HUES48 (cell line): ENCODE measurements at regions not wholly inside any gene's neighbourhood (a gene's known extent, or its start where the extent isn't known, plus 50 kb on each side); places are given as distances from the start of the nearest gene placed in this dataset.

ENCODE experiments used
- H3K27ac ChIP-seq: one replicate; pipeline ENCODE4 v1.7.0; 2013; ENCODE audit warnings: low read depth, low read length, inconsistent platforms
- H3K27me3 ChIP-seq: 2 replicates; pipeline ENCODE4 v1.6.1; 2013; ENCODE audit warnings: mild to moderate bottlenecking, low read length; ENCODE audit not compliant: control insufficient read depth, insufficient read depth
- H3K36me3 ChIP-seq: 2 replicates; pipeline ENCODE4 v1.6.1; 2013; ENCODE audit warnings: low read length; ENCODE audit not compliant: control insufficient read depth, insufficient read depth
- H3K4me1 ChIP-seq: 2 replicates; pipeline ENCODE4 v1.6.1; 2013; ENCODE audit warnings: mild to moderate bottlenecking, low read length; ENCODE audit not compliant: control insufficient read depth, insufficient read depth
- H3K4me3 ChIP-seq: 2 replicates; pipeline ENCODE4 v1.5.1; 2013; ENCODE audit warnings: mild to moderate bottlenecking, low read depth, low read length
- H3K9ac ChIP-seq: 2 replicates; pipeline ENCODE4 v1.6.1; 2013; ENCODE audit warnings: mild to moderate bottlenecking, low read depth, low read length, moderate library complexity
- H3K9me3 ChIP-seq: 2 replicates; pipeline ENCODE4 v1.6.1; 2013; ENCODE audit warnings: low read length; ENCODE audit not compliant: control insufficient read depth, insufficient read depth

DNA sequence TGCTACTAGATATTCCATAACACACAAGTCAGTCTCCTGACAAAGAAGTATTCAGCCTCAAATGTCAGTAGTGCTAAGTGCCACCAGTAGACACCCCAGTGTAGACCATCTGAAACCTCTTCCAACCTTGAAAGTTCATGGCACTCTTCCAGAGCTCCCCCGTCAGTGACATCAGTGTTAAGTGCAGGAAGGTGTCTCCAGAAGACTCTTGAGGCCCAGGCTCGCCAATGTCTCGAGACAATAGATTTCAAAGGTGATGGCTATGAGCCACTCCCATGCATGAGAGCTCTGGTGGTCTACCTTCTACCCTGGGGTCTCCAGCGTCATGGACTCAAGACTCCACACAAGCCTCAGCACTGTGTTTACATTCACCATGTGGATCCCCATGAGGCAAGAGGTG lies 183.8 kb downstream of the SMAD2 start:
- H3K4me1 ChIP-seq = peaks cover 3% of the 10 kb centered on the region; the same call in 1 of the 2 replicates

DNA sequence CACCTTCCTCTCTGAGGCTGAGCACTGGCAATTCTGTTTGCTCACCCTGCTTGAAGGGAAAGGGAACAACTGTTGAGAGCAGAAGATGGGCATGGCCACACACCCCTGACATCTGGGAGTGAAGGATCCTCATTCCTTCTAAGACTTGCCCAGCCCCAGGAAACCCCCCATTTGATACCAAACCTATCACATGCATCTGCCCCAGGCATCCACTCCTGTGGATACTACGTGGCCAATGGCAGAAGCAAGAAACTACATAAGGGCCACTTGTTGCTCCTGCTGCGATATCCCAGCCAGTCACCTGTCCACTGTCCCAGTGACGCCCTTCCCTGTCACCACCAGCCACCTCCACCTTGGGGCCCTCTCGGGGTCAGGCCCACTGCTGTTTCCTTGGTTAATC lies 185.2 kb downstream of the SMAD2 start:
- Histone ChIP-seq H3K9ac (no peak overlapping the region), H3K9me3 (no peaks in the 10 kb centered on the region), H3K36me3 (no peaks in the 10 kb centered on the region), H3K27me3 (peaks cover 14% of the 10 kb centered on the region), H3K27ac (no peak overlapping the region), H3K4me3 (no peak overlapping the region), H3K4me1 (peaks cover 6% of the 10 kb centered on the region; the same call in 1 of the 2 replicates)

More for the DNA sequence above, 183.8 kb downstream of the SMAD2 start:
- no peak overlapping the region for H3K9ac ChIP-seq
- H3K27ac ChIP-seq = no peak overlapping the region
- H3K4me3 ChIP-seq = no peak overlapping the region
- no peaks in the 10 kb centered on the region for H3K36me3 ChIP-seq
- H3K27me3 ChIP-seq = peaks cover 14% of the 10 kb centered on the region
- H3K9me3 ChIP-seq = no peaks in the 10 kb centered on the region

- H3K27me3 ChIP-seq = no peaks in the 10 kb centered on the region
- no peaks in the 10 kb centered on the region for H3K9me3 ChIP-seq
- peaks cover 6% of the 10 kb centered on the region; the same call in 1 of the 2 replicates for H3K4me1 ChIP-seq
- no peak overlapping the region for H3K27ac ChIP-seq
- H3K4me3 ChIP-seq = no peak overlapping the region
- H3K36me3 ChIP-seq = no peaks in the 10 kb centered on the region
- H3K9ac ChIP-seq = no peak overlapping the region
Observed at GRCh38 chr18:47737956-47738355, 192.5 kb downstream of the SMAD2 start.

DNA sequence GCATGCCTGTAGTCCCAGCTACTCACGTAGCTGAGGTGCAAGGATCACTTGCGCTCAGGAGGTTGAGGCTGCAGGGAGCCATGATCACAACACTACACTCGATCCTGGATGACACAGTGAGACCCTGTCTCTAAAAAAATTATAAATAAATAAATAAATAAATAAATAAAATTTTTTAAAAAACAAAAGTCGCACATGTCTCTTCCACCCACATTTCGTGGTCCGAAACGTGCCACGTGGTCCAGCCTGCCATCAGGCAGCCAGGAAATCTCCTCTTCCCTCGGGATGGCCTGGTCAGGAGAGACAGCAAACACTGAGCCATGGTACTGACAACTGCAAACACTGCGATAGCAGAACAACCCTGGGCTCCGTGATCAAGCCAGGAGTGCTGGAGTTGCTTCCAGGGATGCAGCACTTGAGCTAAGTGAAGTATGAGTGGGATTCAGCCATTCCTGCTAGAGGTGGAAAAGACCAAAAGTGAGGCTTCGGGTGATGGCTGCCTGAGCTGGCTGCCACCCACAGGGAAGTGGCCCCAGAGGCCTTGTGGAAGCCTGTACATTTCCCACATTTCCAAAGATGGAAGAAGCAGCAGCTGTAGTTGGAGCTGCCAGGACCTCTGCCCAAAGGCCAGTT lies 193.1 kb downstream of the SMAD2 start:
- H3K27ac ChIP-seq = no peak overlapping the region
- no peaks in the 10 kb centered on the region for H3K27me3 ChIP-seq
- peaks cover 6% of the 10 kb centered on the region; the same call in 1 of the 2 replicates for H3K4me1 ChIP-seq
- no peaks in the 10 kb centered on the region for H3K9me3 ChIP-seq
- H3K36me3 ChIP-seq = no peaks in the 10 kb centered on the region
- no peak overlapping the region for H3K4me3 ChIP-seq
- no peak overlapping the region for H3K9ac ChIP-seq

DNA sequence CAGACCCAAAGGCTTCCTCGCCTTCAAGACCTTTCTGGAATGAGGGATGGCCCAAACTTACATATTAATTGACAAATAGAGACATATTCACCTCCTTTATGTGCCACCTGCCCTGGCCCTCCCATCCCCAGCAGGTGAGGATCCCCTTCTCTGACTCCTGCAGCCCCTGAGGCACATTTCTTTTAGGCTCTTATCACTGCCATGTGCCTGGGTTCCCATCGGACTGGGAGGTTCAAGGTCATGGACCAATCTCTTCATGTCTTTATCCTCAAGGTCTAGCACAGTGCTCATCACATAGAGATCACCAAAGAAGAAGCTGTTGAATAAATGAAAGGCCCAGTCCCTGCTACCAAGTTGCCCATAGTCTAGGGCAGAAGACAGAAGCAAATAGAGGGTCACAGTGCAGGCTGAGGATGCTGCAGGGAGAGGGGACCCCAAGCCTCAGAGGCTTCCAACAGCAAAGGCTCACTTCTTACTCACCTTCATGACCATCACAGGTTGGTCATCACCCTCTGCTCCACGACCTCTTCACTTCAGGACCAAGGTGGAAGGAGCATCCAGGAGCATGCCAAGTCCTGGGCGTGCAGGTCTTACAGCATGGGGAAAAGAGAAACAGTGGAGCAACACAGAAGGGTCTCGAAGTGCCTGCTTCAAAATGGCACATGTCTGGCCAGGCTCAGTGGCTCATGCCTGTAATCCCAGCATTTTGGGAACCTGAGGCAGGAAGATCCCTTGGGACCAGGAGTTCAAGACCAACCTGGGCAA lies 193.9 kb downstream of the SMAD2 start:
- Histone ChIP-seq H3K4me3 (no peak overlapping the region), H3K36me3 (no peaks in the 10 kb centered on the region), H3K27ac (no peak overlapping the region), H3K4me1 (peaks cover 3% of the 10 kb centered on the region; the same call in 1 of the 2 replicates), H3K9ac (no peak overlapping the region), H3K27me3 (no peaks in the 10 kb centered on the region), H3K9me3 (no peaks in the 10 kb centered on the region)

- H3K4me3 ChIP-seq = no peak overlapping the region
- no peaks in the 10 kb centered on the region for H3K27me3 ChIP-seq
- H3K36me3 ChIP-seq = no peaks in the 10 kb centered on the region
- no peaks in the 10 kb centered on the region for H3K4me1 ChIP-seq
- H3K27ac ChIP-seq = no peak overlapping the region
- H3K9ac ChIP-seq = no peak overlapping the region
- H3K9me3 ChIP-seq = no peaks in the 10 kb centered on the region
Observed at GRCh38 chr18:47735041-47735702, 195.3 kb downstream of the SMAD2 start.

DNA sequence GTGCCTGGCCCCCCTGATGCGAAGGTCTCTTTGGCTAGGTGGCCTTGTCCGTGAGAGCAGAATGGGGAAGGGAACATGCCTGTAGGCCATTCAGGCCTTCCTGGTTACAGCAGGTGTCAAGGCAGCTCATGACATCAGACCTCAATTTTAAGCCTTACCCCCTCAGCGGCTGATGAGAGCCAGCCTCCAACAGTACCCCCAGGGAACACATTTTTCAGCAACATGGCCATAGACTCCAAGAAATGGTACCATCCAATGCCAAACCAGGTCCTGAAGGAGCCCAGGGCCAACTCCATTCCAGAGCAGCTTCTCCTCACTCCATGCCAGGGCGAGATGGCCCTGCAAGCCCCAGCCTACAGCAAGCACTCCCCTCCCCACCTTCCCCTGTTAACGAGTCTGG lies 199.2 kb downstream of the SMAD2 start:
- no peak overlapping the region for H3K9ac ChIP-seq
- H3K36me3 ChIP-seq = no peaks in the 10 kb centered on the region
- H3K9me3 ChIP-seq = no peaks in the 10 kb centered on the region
- no peaks in the 10 kb centered on the region for H3K4me1 ChIP-seq
- H3K27me3 ChIP-seq = no peaks in the 10 kb centered on the region
- H3K27ac ChIP-seq = no peak overlapping the region
- H3K4me3 ChIP-seq = no peak overlapping the region

- H3K27ac ChIP-seq = no peak overlapping the region
- no peak overlapping the region for H3K4me3 ChIP-seq
- H3K9ac ChIP-seq = no peak overlapping the region
- no peaks in the 10 kb centered on the region for H3K9me3 ChIP-seq
- H3K36me3 ChIP-seq = no peaks in the 10 kb centered on the region
- no peaks in the 10 kb centered on the region for H3K4me1 ChIP-seq
- H3K27me3 ChIP-seq = no peaks in the 10 kb centered on the region
Observed at GRCh38 chr18:47730795-47731194, 199.7 kb downstream of the SMAD2 start.

DNA sequence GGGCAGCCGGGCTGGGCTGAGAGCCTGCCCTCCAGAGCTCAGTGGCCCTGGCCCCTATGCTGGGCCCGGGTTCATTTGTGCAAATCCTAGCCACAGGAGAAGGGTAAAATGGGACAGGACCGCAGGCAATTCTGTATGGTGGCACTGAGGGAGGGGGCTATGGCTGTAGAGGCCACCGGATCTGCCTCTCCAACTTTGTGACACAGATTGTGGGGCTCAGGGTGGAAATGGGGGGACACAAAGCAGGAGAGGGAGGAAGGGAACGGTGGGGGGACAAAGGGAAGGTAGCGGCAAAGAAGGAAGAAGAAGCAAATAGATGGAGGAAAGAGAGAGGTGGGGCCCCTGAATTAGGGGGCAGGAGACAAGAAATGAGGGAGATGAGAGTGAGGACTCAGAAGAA lies 201.1 kb downstream of the SMAD2 start:
- no peaks in the 10 kb centered on the region for H3K9me3 ChIP-seq
- no peak overlapping the region for H3K27ac ChIP-seq
- H3K36me3 ChIP-seq = no peaks in the 10 kb centered on the region
- H3K9ac ChIP-seq = no peak overlapping the region
- H3K27me3 ChIP-seq = no peaks in the 10 kb centered on the region
- no peaks in the 10 kb centered on the region for H3K4me1 ChIP-seq
- H3K4me3 ChIP-seq = no peak overlapping the region

GRCh38 chr18:47728921-47729320 lies 201.5 kb downstream of the SMAD2 start:
- Histone ChIP-seq H3K9me3 (no peaks in the 10 kb centered on the region), H3K27ac (no peak overlapping the region), H3K4me3 (no peak overlapping the region), H3K27me3 (no peaks in the 10 kb centered on the region), H3K4me1 (no peaks in the 10 kb centered on the region), H3K9ac (no peak overlapping the region), H3K36me3 (no peaks in the 10 kb centered on the region)

GRCh38 chr18:47727409-47727808 lies 203.1 kb downstream of the SMAD2 start:
- no peak overlapping the region for H3K9ac ChIP-seq
- no peak overlapping the region for H3K27ac ChIP-seq
- no peaks in the 10 kb centered on the region for H3K27me3 ChIP-seq
- no peaks in the 10 kb centered on the region for H3K36me3 ChIP-seq
- no peaks in the 10 kb centered on the region for H3K4me1 ChIP-seq
- H3K9me3 ChIP-seq = no peaks in the 10 kb centered on the region
- no peak overlapping the region for H3K4me3 ChIP-seq
